ENCODE measurements at regions not wholly inside any gene's neighbourhood (a gene's known extent, or its start where the extent isn't known, plus 50 kb on each side); places are given as distances from the start of the nearest gene placed in this dataset.

GRCh38 chr2:30373881-30374302 is 73.2 kb upstream of the LCLAT1 start:
- TF ChIP-seq EP300 (IDR thresholded peaks at IDR 0.05) (no peak), POLR2A (IDR thresholded peaks at IDR 0.05) (no peak)
